ENCODE measurements at regions not wholly inside any gene's neighbourhood (a gene's known extent, or its start where the extent isn't known, plus 50 kb on each side); places are given as distances from the start of the nearest gene placed in this dataset.

DNA sequence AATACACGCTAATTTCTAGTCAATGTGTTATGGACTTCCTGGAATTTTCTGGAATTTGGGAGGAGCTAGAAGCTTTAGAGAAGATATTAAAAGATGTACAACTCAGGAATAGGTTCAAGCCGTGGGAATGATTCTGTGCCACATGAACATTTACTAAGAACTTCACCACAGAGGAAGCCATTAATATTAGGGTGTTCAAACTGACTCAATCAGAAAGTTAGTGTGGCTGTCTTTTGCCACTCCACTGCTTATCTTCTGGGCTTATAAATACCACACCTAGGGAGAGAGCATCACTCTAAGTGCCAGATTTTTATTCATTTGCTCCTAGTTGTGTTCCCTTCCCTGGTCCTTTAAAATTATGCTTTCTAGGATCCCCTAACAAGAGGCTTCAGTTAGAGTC, 409.8 kb downstream of the KCTD8 start:
- RAD21 ChIA-PET (ENCODE audit: unreplicated experiment): no interaction called here
- no peak for DNase-seq (ENCODE audit: low read depth, low spot score)

More for the DNA sequence above, 409.8 kb downstream of the KCTD8 start:
- no peak for FAIRE-seq
- Histone ChIP-seq H3K36me3 (ENCODE audit: control insufficient read depth in 2 of 2, insufficient read depth in 2 of 2, low read length in 1 of 2) (no peaks in the 10 kb centered on the region), H3K4me3 (no peak overlapping the region), H3K4me1 (ENCODE audit: control insufficient read depth, insufficient read depth, low read length) (no peaks in the 10 kb centered on the region), H3K27me3 (replicated peaks in 1 of 2; ENCODE audit: control insufficient read depth in 2 of 2, insufficient read depth in 2 of 2, low read length in 1 of 2) (no peaks in the 10 kb centered on the region), H4K20me1 (ENCODE audit: control insufficient read depth, insufficient read depth) (no peaks in the 10 kb centered on the region), H3K79me2 (ENCODE audit: control insufficient read depth, insufficient read depth, low read length) (no peaks in the 10 kb centered on the region), H3K4me2 (ENCODE audit: control insufficient read depth, insufficient read depth) (no peak overlapping the region), H3K9ac (ENCODE audit: control insufficient read depth, insufficient read depth, low read length) (no peak overlapping the region), H2AFZ (ENCODE audit: control insufficient read depth, low read depth, low read length) (no peak overlapping the region), H3K9me3 (replicated peaks; ENCODE audit: control insufficient read depth, insufficient read depth, low read length) (no peaks in the 10 kb centered on the region), H3K27ac (ENCODE audit: control insufficient read depth, insufficient read depth) (no peak overlapping the region)
- TF ChIP-seq, protein P1, sequence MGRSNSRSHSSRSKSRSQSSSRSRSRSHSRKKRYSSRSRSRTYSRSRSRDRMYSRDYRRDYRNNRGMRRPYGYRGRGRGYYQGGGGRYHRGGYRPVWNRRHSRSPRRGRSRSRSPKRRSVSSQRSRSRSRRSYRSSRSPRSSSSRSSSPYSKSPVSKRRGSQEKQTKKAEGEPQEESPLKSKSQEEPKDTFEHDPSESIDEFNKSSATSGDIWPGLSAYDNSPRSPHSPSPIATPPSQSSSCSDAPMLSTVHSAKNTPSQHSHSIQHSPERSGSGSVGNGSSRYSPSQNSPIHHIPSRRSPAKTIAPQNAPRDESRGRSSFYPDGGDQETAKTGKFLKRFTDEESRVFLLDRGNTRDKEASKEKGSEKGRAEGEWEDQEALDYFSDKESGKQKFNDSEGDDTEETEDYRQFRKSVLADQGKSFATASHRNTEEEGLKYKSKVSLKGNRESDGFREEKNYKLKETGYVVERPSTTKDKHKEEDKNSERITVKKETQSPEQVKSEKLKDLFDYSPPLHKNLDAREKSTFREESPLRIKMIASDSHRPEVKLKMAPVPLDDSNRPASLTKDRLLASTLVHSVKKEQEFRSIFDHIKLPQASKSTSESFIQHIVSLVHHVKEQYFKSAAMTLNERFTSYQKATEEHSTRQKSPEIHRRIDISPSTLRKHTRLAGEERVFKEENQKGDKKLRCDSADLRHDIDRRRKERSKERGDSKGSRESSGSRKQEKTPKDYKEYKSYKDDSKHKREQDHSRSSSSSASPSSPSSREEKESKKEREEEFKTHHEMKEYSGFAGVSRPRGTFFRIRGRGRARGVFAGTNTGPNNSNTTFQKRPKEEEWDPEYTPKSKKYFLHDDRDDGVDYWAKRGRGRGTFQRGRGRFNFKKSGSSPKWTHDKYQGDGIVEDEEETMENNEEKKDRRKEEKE (IDR thresholded peaks at IDR 0.05): no peak
- TF ChIP-seq MYC (IDR thresholded peaks at IDR 0.05; ENCODE audit: insufficient read depth, insufficient read length, insufficient replicate concordance, low read length, severe bottlenecking): no peak
- no peak for TF ChIP-seq FOXM1 (IDR thresholded peaks at IDR 0.05; ENCODE audit: low read depth, low read length)
- TF ChIP-seq, protein P2, sequence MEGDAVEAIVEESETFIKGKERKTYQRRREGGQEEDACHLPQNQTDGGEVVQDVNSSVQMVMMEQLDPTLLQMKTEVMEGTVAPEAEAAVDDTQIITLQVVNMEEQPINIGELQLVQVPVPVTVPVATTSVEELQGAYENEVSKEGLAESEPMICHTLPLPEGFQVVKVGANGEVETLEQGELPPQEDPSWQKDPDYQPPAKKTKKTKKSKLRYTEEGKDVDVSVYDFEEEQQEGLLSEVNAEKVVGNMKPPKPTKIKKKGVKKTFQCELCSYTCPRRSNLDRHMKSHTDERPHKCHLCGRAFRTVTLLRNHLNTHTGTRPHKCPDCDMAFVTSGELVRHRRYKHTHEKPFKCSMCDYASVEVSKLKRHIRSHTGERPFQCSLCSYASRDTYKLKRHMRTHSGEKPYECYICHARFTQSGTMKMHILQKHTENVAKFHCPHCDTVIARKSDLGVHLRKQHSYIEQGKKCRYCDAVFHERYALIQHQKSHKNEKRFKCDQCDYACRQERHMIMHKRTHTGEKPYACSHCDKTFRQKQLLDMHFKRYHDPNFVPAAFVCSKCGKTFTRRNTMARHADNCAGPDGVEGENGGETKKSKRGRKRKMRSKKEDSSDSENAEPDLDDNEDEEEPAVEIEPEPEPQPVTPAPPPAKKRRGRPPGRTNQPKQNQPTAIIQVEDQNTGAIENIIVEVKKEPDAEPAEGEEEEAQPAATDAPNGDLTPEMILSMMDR (IDR thresholded peaks at IDR 0.05 in 2 of 3, conservative IDR thresholded peaks at IDR 0.05 in 1 of 3; ENCODE audit: control insufficient read depth in 2 of 3, extremely low read depth in 1 of 3, insufficient read depth in 1 of 3, low read depth in 3 of 3, low read length in 3 of 3): no peak
- no peak for TF ChIP-seq LARP7 (IDR thresholded peaks at IDR 0.05)
- WGBS (ENCODE audit: insufficient coverage, insufficient replicate concordance, low lambda C conversion rate, missing lambda C conversion rate): 9% methylated on average over 2 of the region's 2 CpGs
- ChIA-PET CTCF (no interaction called here), SMC1A (ENCODE audit: uncharacterized antibody, unreplicated experiment) (no interaction called here), POLR2A (no interaction called here)
- no TSS peak for BruUV-seq (replicated peaks)
- ATAC-seq: no peak
- in situ Hi-C loops (cut with MboI): no loop called here
- intact Hi-C loops (cut with micrococcal nuclease; ENCODE audit: unreplicated experiment): no loop called here

Measured in GM12878 (cell line).